H1 (cell line): ENCODE measurements at regions not wholly inside any gene's neighbourhood (a gene's known extent, or its start where the extent isn't known, plus 50 kb on each side); places are given as distances from the start of the nearest gene placed in this dataset.
A peak's percentile ranks its signal among the peaks of the same experiment; 100 is the strongest.

Experiments used
- CTCF ChIA-PET: fragments of 300-600 bp; sonication (Branson Sonifier 250); formaldehyde crosslinking; loops from one replicate; lab custom pipeline; 2021; ENCODE audit not compliant: partially characterized antibody; lab: Charles Lee
- POLR2A ChIA-PET: fragments of 300-600 bp; sonication (Branson Sonifier 250); formaldehyde crosslinking; loops from one replicate; lab custom pipeline; 2021; ENCODE audit warnings: inconsistent platforms; ENCODE audit not compliant: partially characterized antibody; lab: Charles Lee
- DNase-seq, 2 experiments: peaks; one replicate each; pipeline versions ENCODE4 v3.0.0 to v3.0.0-alpha.2; 2010 to 2022; ENCODE audit warnings: low spot score in 2 of 2, low read depth in 1 of 2, mixed read lengths in 1 of 2
- FAIRE-seq: peaks from 2 replicates; lab custom pipeline; 2011; peaks lifted over from hg19 to GRCh38; lab: Jason Lieb, UNC
- H2AFZ ChIP-seq: 2 replicates; pipeline ENCODE4 v1.8.1; 2012; ENCODE audit warnings: low read length, inconsistent platforms
- H2AK5ac ChIP-seq: 2 replicates; pipeline ENCODE4 v1.6.1; 2013; ENCODE audit warnings: low read depth, low read length
- H2BK120ac ChIP-seq: replicated peaks from 2 replicates; pipeline ENCODE3; 2013; ENCODE audit warnings: low read depth, low read length, inconsistent platforms
- H2BK12ac ChIP-seq: 2 replicates; pipeline ENCODE4 v1.6.1; 2013; ENCODE audit warnings: low read depth, low read length
- H2BK15ac ChIP-seq: 2 replicates; pipeline ENCODE4 v1.6.1; 2013; ENCODE audit warnings: low read length
- H2BK20ac ChIP-seq: 2 replicates; pipeline ENCODE4 v1.6.1; 2013; ENCODE audit warnings: low read length
- H2BK5ac ChIP-seq: 2 replicates; pipeline ENCODE4 v1.6.1; 2013; ENCODE audit warnings: low read depth, low read length
- H3K14ac ChIP-seq: 2 replicates; pipeline ENCODE4 v1.6.1; 2013; ENCODE audit warnings: inconsistent platforms; ENCODE audit not compliant: insufficient read length
- H3K18ac ChIP-seq: 2 replicates; pipeline ENCODE4 v1.6.1; 2013; ENCODE audit warnings: low read length; ENCODE audit errors: extremely low read depth
- H3K23ac ChIP-seq: 2 replicates; pipeline ENCODE4 v1.6.1; 2013; ENCODE audit warnings: inconsistent platforms; ENCODE audit not compliant: insufficient read length
- H3K23me2 ChIP-seq: 2 replicates; pipeline ENCODE4 v1.6.1; 2013; ENCODE audit warnings: low read depth, low read length
- H3K27ac ChIP-seq: 2 replicates; pipeline ENCODE4 v1.6.1; 2011; ENCODE audit warnings: low read depth, low read length, inconsistent platforms
- H3K27me3 ChIP-seq, 4 experiments: replicated peaks in 1 of 4; 1 replicate in 1 of 4; 2 replicates in 3 of 4; pipeline versions ENCODE4 v1.6.1 to v1.8.1; 2011 to 2013; ENCODE audit warnings: low read length in 3 of 4, mild to moderate bottlenecking in 3 of 4, inconsistent platforms in 2 of 4, mixed read lengths in 2 of 4, moderate library complexity in 1 of 4; ENCODE audit not compliant: control insufficient read depth in 3 of 4, insufficient read depth in 3 of 4; ENCODE audit errors: extremely low read depth in 1 of 4
- H3K36me3 ChIP-seq, 4 experiments: 2 replicates each; pipeline versions ENCODE4 v1.6.1 to v1.8.1; 2011 to 2013; ENCODE audit warnings: mild to moderate bottlenecking in 4 of 4, low read length in 3 of 4, moderate library complexity in 2 of 4, control low read depth in 1 of 4, inconsistent platforms in 1 of 4; ENCODE audit not compliant: insufficient read depth in 4 of 4, control insufficient read depth in 2 of 4
- H3K4ac ChIP-seq: replicated peaks from 2 replicates; pipeline ENCODE3; 2013; ENCODE audit warnings: low read length, low read depth, mixed read lengths, inconsistent platforms; ENCODE audit not compliant: insufficient read length
- H3K4me1 ChIP-seq, 4 experiments: replicated peaks in 1 of 4; 1 replicate in 1 of 4; 2 replicates in 3 of 4; pipeline versions ENCODE4 v1.6.1 to v1.8.1; 2011 to 2013; ENCODE audit warnings: low read length in 3 of 4, inconsistent platforms in 2 of 4, mixed read lengths in 1 of 4; ENCODE audit not compliant: insufficient read depth in 4 of 4, control insufficient read depth in 3 of 4
- H3K4me2 ChIP-seq, 2 experiments: 2 replicates each; pipeline versions ENCODE4 v1.6.1 to v1.8.1; 2011 to 2013; ENCODE audit warnings: low read depth in 2 of 2, low read length in 2 of 2, control low read depth in 1 of 2, inconsistent platforms in 1 of 2, mild to moderate bottlenecking in 1 of 2; ENCODE audit not compliant: insufficient read depth in 1 of 2
- H3K4me3 ChIP-seq, 4 experiments: fragments of 200-600, 300-600 bp in 1 of 4; sonication (generic), shearing (Covaris generic), sonication (Bioruptor Twin) in 1 of 4; 2 replicates each; pipeline versions ENCODE4 v1.5.1 to v1.8.1; 2011 to 2016; ENCODE audit warnings: low read length in 4 of 4, low read depth in 3 of 4, control low read depth in 2 of 4, inconsistent platforms in 2 of 4, mild to moderate bottlenecking in 2 of 4, mixed read lengths in 1 of 4, moderate library complexity in 1 of 4; ENCODE audit not compliant: insufficient read depth in 2 of 4; ENCODE audit errors: extremely low read depth in 1 of 4
- H3K56ac ChIP-seq: replicated peaks from 2 replicates; pipeline ENCODE3; 2013; ENCODE audit warnings: low read depth, mild to moderate bottlenecking, mixed read lengths, low read length, inconsistent platforms; ENCODE audit not compliant: insufficient read length
- H3K79me1 ChIP-seq: 2 replicates; pipeline ENCODE4 v1.6.1; 2013; ENCODE audit warnings: low read depth, low read length, control low read depth
- H3K79me2 ChIP-seq, 2 experiments: 2 replicates each; pipeline versions ENCODE4 v1.6.1 to v1.8.1; 2012 to 2013; ENCODE audit warnings: low read length in 2 of 2, mild to moderate bottlenecking in 2 of 2, inconsistent platforms in 1 of 2; ENCODE audit not compliant: insufficient read depth in 2 of 2, control insufficient read depth in 1 of 2
- H3K9ac ChIP-seq, 4 experiments: replicated peaks in 1 of 4; 1 replicate in 1 of 4; 2 replicates in 3 of 4; pipeline versions ENCODE4 v1.6.1 to v1.8.1; 2011 to 2013; ENCODE audit warnings: low read depth in 3 of 4, low read length in 3 of 4, control low read depth in 2 of 4, mild to moderate bottlenecking in 2 of 4, moderate library complexity in 2 of 4, inconsistent platforms in 1 of 4; ENCODE audit errors: extremely low read depth in 1 of 4
- H3K9me3 ChIP-seq, 2 experiments: 2 replicates each; pipeline versions ENCODE4 v1.6.1 to v1.8.1; 2012 to 2013; ENCODE audit warnings: mild to moderate bottlenecking in 2 of 2, moderate library complexity in 2 of 2, control low read depth in 1 of 2, inconsistent platforms in 1 of 2, low read depth in 1 of 2, low read length in 1 of 2, mixed read lengths in 1 of 2; ENCODE audit not compliant: insufficient read depth in 2 of 2
- H4K20me1 ChIP-seq, 2 experiments: replicated peaks in 1 of 2; 2 replicates each; pipeline versions ENCODE3 to v1.8.1; 2011 to 2013; ENCODE audit warnings: inconsistent platforms in 2 of 2, low read length in 2 of 2, mild to moderate bottlenecking in 1 of 2; ENCODE audit not compliant: insufficient read depth in 2 of 2, control insufficient read depth in 1 of 2
- H4K5ac ChIP-seq: 2 replicates; pipeline ENCODE4 v1.6.1; 2013; ENCODE audit warnings: low read length, low read depth, mixed read lengths, inconsistent platforms; ENCODE audit not compliant: insufficient read length
- H4K8ac ChIP-seq: 2 replicates; pipeline ENCODE4 v1.8.0; 2013; ENCODE audit warnings: mild to moderate bottlenecking, moderate library complexity, low read length, inconsistent platforms; ENCODE audit not compliant: insufficient read depth; ENCODE audit errors: extremely low read depth
- H4K91ac ChIP-seq: replicated peaks from 2 replicates; pipeline ENCODE3; 2013; ENCODE audit warnings: low read length, mixed read lengths, inconsistent platforms; ENCODE audit not compliant: insufficient read length
- ATF3 ChIP-seq: IDR thresholded peaks from 2 replicates; pipeline ENCODE4 v1.6.1; 2011; ENCODE audit warnings: low read depth, mild to moderate bottlenecking, low read length; ENCODE audit not compliant: insufficient read depth
- BACH1 ChIP-seq: IDR thresholded peaks from 2 replicates; pipeline ENCODE4 v1.6.1; 2012; ENCODE audit warnings: low read length, improper control_type of control experiment
- CBX5 ChIP-seq: fragments of 300-800, 300-1000 bp; sonication (generic); IDR thresholded peaks from 2 replicates; pipeline ENCODE4 v1.7.1; 2016; ENCODE audit warnings: antibody characterized with exemption, low read length, low read depth
- CREB1 ChIP-seq: IDR thresholded peaks from 2 replicates; pipeline ENCODE4 v1.6.1; 2012; ENCODE audit warnings: inconsistent platforms
- GTF2F1 ChIP-seq: IDR thresholded peaks from 2 replicates; pipeline ENCODE4 v1.6.1; 2012; ENCODE audit warnings: low read depth, low read length, improper control_type of control experiment, borderline replicate concordance
- HDAC2 ChIP-seq, 2 experiments: fragments of 300-600 bp in 1 of 2; sonication (generic) in 1 of 2; IDR thresholded peaks; 2 replicates each; pipeline ENCODE4 v1.6.1; 2011 to 2012; ENCODE audit warnings: low read depth in 2 of 2, low read length in 2 of 2, mild to moderate bottlenecking in 2 of 2, moderate library complexity in 2 of 2, borderline replicate concordance in 1 of 2, inconsistent platforms in 1 of 2
- JUN ChIP-seq: IDR thresholded peaks from 2 replicates; pipeline ENCODE4 v1.6.1; 2011; ENCODE audit warnings: low read depth, mild to moderate bottlenecking, improper control_type of control experiment, low read length
- KDM5A ChIP-seq: fragments of 200-600 bp; IDR thresholded peaks from 2 replicates; pipeline ENCODE4 v1.7.1; 2012; ENCODE audit warnings: mild to moderate bottlenecking, low read length, inconsistent platforms, mixed read lengths
- PHF8 ChIP-seq: fragments of 200-600 bp; sonication (generic); conservative IDR thresholded peaks from 2 replicates; pipeline ENCODE4 v1.7.1; 2012; ENCODE audit warnings: low read depth, mild to moderate bottlenecking, inconsistent platforms, low read length, moderate library complexity
- RFX5 ChIP-seq: IDR thresholded peaks from 2 replicates; pipeline ENCODE4 v1.6.1; 2011; ENCODE audit warnings: low read depth, low read length, improper control_type of control experiment, borderline replicate concordance
- TEAD4 ChIP-seq: IDR thresholded peaks from 2 replicates; pipeline ENCODE4 v1.6.1; 2012; ENCODE audit warnings: low read depth, low read length, inconsistent platforms, mixed read lengths
- USF2 ChIP-seq: IDR thresholded peaks from 2 replicates; pipeline ENCODE4 v1.6.1; 2011; ENCODE audit warnings: low read length, improper control_type of control experiment
- ZNF274 ChIP-seq: IDR thresholded peaks from 2 replicates; pipeline ENCODE4 v1.7.0; 2012; ENCODE audit warnings: low read length, borderline replicate concordance; ENCODE audit errors: extremely low read depth
- WGBS, 2 experiments: shearing (Covaris generic) in 1 of 2; methylation state at CpG; one replicate each; pipeline versions ENCODE4 v1.1.6 to v1.1.7; 2013 to 2015; ENCODE audit warnings: low lambda C conversion rate in 2 of 2, mixed read lengths in 2 of 2, inconsistent platforms in 1 of 2, low coverage in 1 of 2, missing lambda C conversion rate in 1 of 2; ENCODE audit not compliant: insufficient replicate concordance in 2 of 2, insufficient coverage in 1 of 2, insufficient read length in 1 of 2; ENCODE audit errors: extremely low coverage in 1 of 2, missing lambda C conversion rate in 1 of 2; 5-methylcytosine and 5-hydroxymethylcytosine counted together

- Histone ChIP-seq H3K4me3 (no peak overlapping the region), H3K4ac (no peak overlapping the region), H4K20me1 (no peaks in the 10 kb centered on the region), H2BK120ac (no peak overlapping the region), H3K27ac (no peak overlapping the region), H2BK15ac (0 out of 2 replicates have a peak overlapping the region, but pooled peaks have one; percentile 36), H3K14ac (no peak overlapping the region), H3K36me3 (no peaks in the 10 kb centered on the region), H4K5ac (no peak overlapping the region), H2BK12ac (no peak overlapping the region), H2AK5ac (no peak overlapping the region), H4K8ac (no peak overlapping the region), H2AFZ (no peak overlapping the region), H3K9me3 (no peaks in the 10 kb centered on the region), H2BK20ac (no peak overlapping the region), H3K23ac (no peak overlapping the region), H3K18ac (no peak overlapping the region), H3K4me1 (no peaks in the 10 kb centered on the region; a peak in 1 of 7 replicates), H3K79me1 (no peaks in the 10 kb centered on the region), H3K27me3 (no peaks in the 10 kb centered on the region), H3K9ac (no peak overlapping the region), H3K23me2 (no peaks in the 10 kb centered on the region), H3K56ac (no peak overlapping the region), H3K79me2 (no peaks in the 10 kb centered on the region), H2BK5ac (no peak overlapping the region), H4K91ac (no peak overlapping the region), H3K4me2 (no peak overlapping the region)
- 77% methylated on average over 3 of the region's 3 CpGs; no CpG with 5 or more reads in 1 of the 2 experiments for WGBS, 2 experiments
- DNase-seq (no peak), FAIRE-seq (no peak)
- CTCF ChIA-PET: no interaction called here
- POLR2A ChIA-PET: no interaction called here
- no peak for TF ChIP-seq TEAD4
- no peak for TF ChIP-seq RFX5
- TF ChIP-seq CBX5: no peak
- no peak for TF ChIP-seq ZNF274
- TF ChIP-seq PHF8: no peak
- no peak for TF ChIP-seq CREB1
- no peak for TF ChIP-seq BACH1
- no peak for TF ChIP-seq KDM5A
- TF ChIP-seq JUN: no peak
- TF ChIP-seq ATF3: no peak
- no peak for TF ChIP-seq USF2
- TF ChIP-seq GTF2F1: no peak
- TF ChIP-seq HDAC2 (IDR thresholded peaks at IDR 0.05; ENCODE audit: borderline replicate concordance in 1 of 2, low read depth in 2 of 2, low read length in 2 of 2): no peak
Measured at GRCh38 chr9:73810585-73811215, 659.0 kb downstream of the ANXA1 start.
